Esophagus muscularis mucosa (tissue), 3 donors: ENCODE measurements at regions not wholly inside any gene's neighbourhood (a gene's known extent, or its start where the extent isn't known, plus 50 kb on each side); places are given as distances from the start of the nearest gene placed in this dataset.

ENCODE experiments used
- CTCF ChIP-seq, 3 experiments: fragments of 200-600 bp in 2 of 3; fragments of 450-650 bp in 1 of 3; sonication (generic) in 2 of 3; IDR thresholded peaks; one replicate each; pipeline ENCODE4 v1.5.1; 2017 to 2019; ENCODE audit warnings: antibody characterized with exemption in 3 of 3, mild to moderate bottlenecking in 2 of 3, moderate library complexity in 1 of 3
- POLR2A ChIP-seq: fragments of 450-650 bp; IDR thresholded peaks from one replicate; pipeline ENCODE4 v1.6.1; 2017; ENCODE audit warnings: antibody characterized with exemption, moderate library complexity, mild to moderate bottlenecking, low read depth

GRCh38 chr10:130350996-130351395, 214.8 kb downstream of the GLRX3 start:
- no peak for TF ChIP-seq POLR2A
- TF ChIP-seq CTCF (IDR thresholded peaks at IDR 0.05): no peak
